Loucy (cell line): ENCODE measurements at regions not wholly inside any gene's neighbourhood (a gene's known extent, or its start where the extent isn't known, plus 50 kb on each side); places are given as distances from the start of the nearest gene placed in this dataset.

Experiments used
- H2AFZ ChIP-seq: fragments of 200-600 bp; sonication (generic); 2 replicates; pipeline ENCODE4 v1.6.0; 2016; ENCODE audit warnings: antibody characterized with exemption, mild to moderate bottlenecking, low read length, moderate library complexity
- H3F3A ChIP-seq: fragments of 200-600 bp; 2 replicates; pipeline ENCODE4 v1.6.0; 2016; ENCODE audit warnings: antibody characterized with exemption, low read depth, mild to moderate bottlenecking
- H3K27me3 ChIP-seq: fragments of 200-600 bp; sonication (generic); 2 replicates; pipeline ENCODE4 v1.6.1; 2014; ENCODE audit warnings: low read length, mild to moderate bottlenecking; ENCODE audit not compliant: insufficient read depth, poor library complexity, severe bottlenecking
- H3K36me3 ChIP-seq: fragments of 200-600 bp; sonication (generic); 2 replicates; pipeline ENCODE4 v1.6.1; 2016; ENCODE audit warnings: low read length; ENCODE audit not compliant: insufficient read depth
- H3K4me1 ChIP-seq: fragments of 200-600 bp; sonication (generic); 2 replicates; pipeline ENCODE4 v1.5.1; 2014; ENCODE audit warnings: low read length, mild to moderate bottlenecking; ENCODE audit not compliant: insufficient read depth, poor library complexity, severe bottlenecking
- H3K4me2 ChIP-seq: fragments of 200-600 bp; sonication (generic); 2 replicates; pipeline ENCODE4 v1.6.0; 2014; ENCODE audit warnings: antibody characterized with exemption, low read length, low read depth, mild to moderate bottlenecking; ENCODE audit not compliant: poor library complexity, severe bottlenecking
- H3K4me3 ChIP-seq: fragments of 200-600 bp; sonication (generic); 2 replicates; pipeline ENCODE4 v1.5.1; 2014; ENCODE audit warnings: low read length, mild to moderate bottlenecking, mixed read lengths; ENCODE audit not compliant: poor library complexity, severe bottlenecking
- H3K79me2 ChIP-seq: fragments of 200-600 bp; sonication (generic); 2 replicates; pipeline ENCODE4 v1.6.1; 2014; ENCODE audit warnings: low read length; ENCODE audit not compliant: insufficient read depth
- H3K9ac ChIP-seq: fragments of 200-600 bp; sonication (generic); 2 replicates; pipeline ENCODE4 v1.6.0; 2014; ENCODE audit warnings: mild to moderate bottlenecking, low read depth, low read length, moderate library complexity; ENCODE audit not compliant: poor library complexity, severe bottlenecking
- H3K9me2 ChIP-seq: fragments of 200-600 bp; sonication (generic); replicated peaks from 2 replicates; pipeline ENCODE4 v1.6.1; 2016; ENCODE audit warnings: low read depth, low read length, mixed read lengths
- H3K9me3 ChIP-seq: fragments of 200-600 bp; sonication (generic); 2 replicates; pipeline ENCODE4 v1.6.1; 2014; ENCODE audit warnings: mild to moderate bottlenecking, antibody characterized with exemption, low read length, low read depth; ENCODE audit not compliant: insufficient read depth
- H4K20me1 ChIP-seq: fragments of 200-600 bp; sonication (generic); 2 replicates; pipeline ENCODE4 v1.6.0; 2014; ENCODE audit warnings: antibody characterized with exemption, low read length, mild to moderate bottlenecking; ENCODE audit not compliant: insufficient read depth, poor library complexity, severe bottlenecking
- EZH2phosphoT487 ChIP-seq: fragments of 200-600 bp; IDR thresholded peaks from 2 replicates; pipeline ENCODE4 v1.6.1; 2018; ENCODE audit warnings: antibody characterized with exemption, mild to moderate bottlenecking, moderate library complexity, borderline replicate concordance
- TF ChIP-seq, protein P1 (sequence below): fragments of 200-600 bp; sonication (generic); conservative IDR thresholded peaks from 2 replicates; pipeline ENCODE4 v1.5.1; 2014; ENCODE audit warnings: mild to moderate bottlenecking, antibody characterized with exemption, low read length

DNA sequence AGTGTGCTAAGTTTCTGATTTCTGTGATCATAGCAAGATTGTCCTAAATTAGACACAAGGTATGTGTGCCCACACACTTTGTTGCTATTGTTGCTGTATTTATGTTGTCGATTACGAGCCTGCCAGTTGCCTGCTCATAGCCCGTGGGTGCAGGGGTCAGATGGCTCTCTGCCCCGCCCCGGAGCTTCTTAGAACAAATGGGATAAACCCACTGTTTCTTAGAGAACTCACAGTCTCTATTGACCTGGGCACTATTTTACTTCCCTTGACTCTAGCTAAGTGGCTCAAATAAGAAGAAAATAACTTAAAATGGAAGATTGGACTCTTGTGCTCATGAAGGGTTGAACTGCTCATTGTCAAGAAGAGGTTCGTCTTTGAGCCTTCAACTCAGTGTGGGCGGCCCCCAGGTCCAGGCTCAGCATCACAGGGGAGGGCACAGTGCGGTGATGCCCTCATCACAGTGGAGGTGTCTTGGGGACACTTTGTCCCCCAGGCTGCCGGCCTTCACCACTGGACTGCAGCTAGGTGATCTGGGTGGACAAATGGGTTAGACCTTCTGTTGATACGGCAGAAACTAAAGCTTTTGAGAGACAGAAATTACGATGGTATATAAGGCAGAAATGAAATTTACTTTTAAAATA is 155.5 kb downstream of the TENT4A start:
- no peak overlapping the region for H3K4me2 ChIP-seq
- no peaks in the 10 kb centered on the region for H3K9me2 ChIP-seq
- H3K9ac ChIP-seq, result no peak overlapping the region
- H3K9me3 ChIP-seq, result no peaks in the 10 kb centered on the region; the same call in 1 of the 2 replicates
- H3F3A ChIP-seq, result no peaks in the 10 kb centered on the region
- no peaks in the 10 kb centered on the region for H3K4me1 ChIP-seq
- TF ChIP-seq, protein P1, sequence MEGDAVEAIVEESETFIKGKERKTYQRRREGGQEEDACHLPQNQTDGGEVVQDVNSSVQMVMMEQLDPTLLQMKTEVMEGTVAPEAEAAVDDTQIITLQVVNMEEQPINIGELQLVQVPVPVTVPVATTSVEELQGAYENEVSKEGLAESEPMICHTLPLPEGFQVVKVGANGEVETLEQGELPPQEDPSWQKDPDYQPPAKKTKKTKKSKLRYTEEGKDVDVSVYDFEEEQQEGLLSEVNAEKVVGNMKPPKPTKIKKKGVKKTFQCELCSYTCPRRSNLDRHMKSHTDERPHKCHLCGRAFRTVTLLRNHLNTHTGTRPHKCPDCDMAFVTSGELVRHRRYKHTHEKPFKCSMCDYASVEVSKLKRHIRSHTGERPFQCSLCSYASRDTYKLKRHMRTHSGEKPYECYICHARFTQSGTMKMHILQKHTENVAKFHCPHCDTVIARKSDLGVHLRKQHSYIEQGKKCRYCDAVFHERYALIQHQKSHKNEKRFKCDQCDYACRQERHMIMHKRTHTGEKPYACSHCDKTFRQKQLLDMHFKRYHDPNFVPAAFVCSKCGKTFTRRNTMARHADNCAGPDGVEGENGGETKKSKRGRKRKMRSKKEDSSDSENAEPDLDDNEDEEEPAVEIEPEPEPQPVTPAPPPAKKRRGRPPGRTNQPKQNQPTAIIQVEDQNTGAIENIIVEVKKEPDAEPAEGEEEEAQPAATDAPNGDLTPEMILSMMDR, result no peak
- no peak for TF ChIP-seq EZH2phosphoT487
- H3K79me2 ChIP-seq, result no peaks in the 10 kb centered on the region
- no peaks in the 10 kb centered on the region for H3K27me3 ChIP-seq
- no peaks in the 10 kb centered on the region for H3K36me3 ChIP-seq
- H3K4me3 ChIP-seq, result no peak overlapping the region
- H2AFZ ChIP-seq, result no peak overlapping the region
- no peaks in the 10 kb centered on the region for H4K20me1 ChIP-seq

DNA sequence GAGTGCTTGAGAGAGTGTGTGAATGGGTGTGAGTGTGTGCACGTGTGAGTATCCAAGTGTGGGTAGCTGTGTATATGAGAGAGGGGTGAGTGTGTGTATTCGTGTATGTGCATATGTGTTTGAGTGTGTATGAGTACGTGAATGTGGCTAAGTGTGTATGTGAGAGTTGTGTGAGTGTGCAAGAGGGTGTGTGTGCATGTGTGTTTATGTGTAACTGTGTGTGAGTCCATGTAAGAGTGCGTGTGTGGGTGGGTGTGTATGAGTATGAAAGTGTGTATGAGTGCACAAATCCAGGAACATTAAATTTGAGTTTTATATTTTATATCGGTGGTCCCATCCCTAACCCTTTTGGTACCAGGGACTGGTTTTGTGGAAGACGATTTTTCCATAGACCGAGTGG is 156.4 kb downstream of the TENT4A start:
- no peaks in the 10 kb centered on the region for H3K9me2 ChIP-seq
- no peaks in the 10 kb centered on the region for H3F3A ChIP-seq
- no peak overlapping the region for H3K4me3 ChIP-seq
- H3K36me3 ChIP-seq, result no peaks in the 10 kb centered on the region
- H3K4me1 ChIP-seq, result no peaks in the 10 kb centered on the region
- H3K4me2 ChIP-seq, result no peak overlapping the region
- no peaks in the 10 kb centered on the region for H4K20me1 ChIP-seq
- no peak for TF ChIP-seq EZH2phosphoT487
- TF ChIP-seq, protein P1, result no peak
- no peak overlapping the region for H3K9ac ChIP-seq
- H3K27me3 ChIP-seq, result no peaks in the 10 kb centered on the region
- H3K79me2 ChIP-seq, result no peaks in the 10 kb centered on the region
- no peaks in the 10 kb centered on the region; the same call in 1 of the 2 replicates for H3K9me3 ChIP-seq
- no peak overlapping the region for H2AFZ ChIP-seq

DNA sequence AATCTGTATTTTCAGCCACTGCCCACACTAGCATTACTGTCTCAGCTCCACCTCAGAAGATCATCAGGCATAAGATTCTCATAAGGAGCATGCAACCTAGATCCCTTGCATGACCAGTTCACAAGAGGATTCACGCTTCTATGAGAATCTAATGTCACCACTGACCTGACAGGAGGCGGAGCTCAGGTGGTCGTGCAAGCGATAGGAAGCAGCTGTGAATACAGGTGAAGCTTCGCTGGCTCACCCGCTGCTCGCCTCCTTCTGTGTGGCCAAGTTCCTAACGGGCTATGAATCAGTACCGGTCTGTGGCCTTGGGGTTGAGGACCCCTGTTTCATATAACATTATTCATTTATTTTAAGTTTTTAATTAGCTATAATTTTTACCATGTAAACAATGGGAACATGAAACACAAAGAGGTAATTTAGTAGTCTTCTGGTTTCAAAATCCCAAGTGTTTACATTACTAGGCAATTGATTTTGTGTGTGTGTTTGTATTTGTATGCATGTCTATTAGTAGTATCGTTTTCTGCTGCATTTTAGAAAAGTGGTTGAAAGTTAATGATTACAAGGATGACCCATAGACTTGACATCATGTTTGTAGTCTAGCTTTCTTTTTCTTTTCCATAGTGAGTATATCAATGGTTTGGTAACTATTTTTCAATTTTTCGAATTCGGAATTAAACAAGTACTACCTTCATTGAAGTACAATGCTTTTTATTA is 159.4 kb downstream of the TENT4A start:
- no peak for TF ChIP-seq EZH2phosphoT487
- TF ChIP-seq, protein P1, result no peak
- Histone ChIP-seq H3F3A (no peaks in the 10 kb centered on the region), H3K4me3 (no peak overlapping the region), H3K79me2 (no peaks in the 10 kb centered on the region), H3K4me1 (no peaks in the 10 kb centered on the region), H4K20me1 (no peaks in the 10 kb centered on the region), H3K27me3 (no peaks in the 10 kb centered on the region), H3K4me2 (no peak overlapping the region), H3K9ac (no peak overlapping the region), H3K9me3 (no peaks in the 10 kb centered on the region), H3K36me3 (no peaks in the 10 kb centered on the region), H3K9me2 (no peaks in the 10 kb centered on the region), H2AFZ (no peak overlapping the region)
